Stimulated activated naive B cell treated with anti-CD40 and anti-IgM and Interleukin-4, amounts not matched to agents 10 μg/mL and 1 μg/mL and 100 μg/mL, for 72 hours (primary cell): ENCODE measurements at regions not wholly inside any gene's neighbourhood (a gene's known extent, or its start where the extent isn't known, plus 50 kb on each side); places are given as distances from the start of the nearest gene placed in this dataset.

ENCODE experiments used
- ATAC-seq, 2 donors: fragments of 150-1000 bp; cut with Tn5 transposase; replicated peaks; 2 replicates each; pipeline ENCODE4 v1.10.0; 2021; ENCODE audit warnings: moderate library complexity in 1 of 2
- DNase-seq: peaks from one replicate; pipeline ENCODE4 v3.0.0; 2021
- H3K27ac Mint-ChIP-seq: one replicate; pipeline ENCODE4 v1.8.0; 2022; ENCODE audit warnings: mild to moderate bottlenecking, mixed read lengths
- H3K27me3 Mint-ChIP-seq, 2 donors: one replicate each; pipeline ENCODE4 v1.8.0; 2022; ENCODE audit warnings: mixed read lengths in 2 of 2
- H3K36me3 Mint-ChIP-seq, 2 donors: one replicate each; pipeline ENCODE4 v1.8.0; 2022; ENCODE audit warnings: mixed read lengths in 2 of 2, mild to moderate bottlenecking in 1 of 2
- H3K4me1 Mint-ChIP-seq, 2 donors: one replicate each; pipeline ENCODE4 v1.8.0; 2022; ENCODE audit warnings: mixed read lengths in 2 of 2, mild to moderate bottlenecking in 1 of 2
- H3K4me3 Mint-ChIP-seq, 2 donors: one replicate each; pipeline ENCODE4 v1.8.0; 2022; ENCODE audit warnings: mild to moderate bottlenecking in 2 of 2, mixed read lengths in 2 of 2, moderate library complexity in 1 of 2
- H3K9me3 Mint-ChIP-seq, 2 donors: one replicate each; pipeline ENCODE4 v1.8.0; 2022; ENCODE audit warnings: mixed read lengths in 2 of 2, mild to moderate bottlenecking in 1 of 2

GRCh38 chr5:112112346-112112745 is 306.7 kb downstream of the EPB41L4A start:
- Mint-ChIP-seq H3K27ac (no peak overlapping the region), H3K4me3 (no peak overlapping the region)

GRCh38 chr5:112109331-112110007 is 309.6 kb downstream of the EPB41L4A start:
- ATAC-seq (no peak), DNase-seq (no peak)
- H3K4me3 Mint-ChIP-seq, result no peak overlapping the region
- no peaks in the 10 kb centered on the region for H3K9me3 Mint-ChIP-seq
- no peaks in the 10 kb centered on the region for H3K36me3 Mint-ChIP-seq
- H3K4me1 Mint-ChIP-seq, result no peaks in the 10 kb centered on the region
- H3K27ac Mint-ChIP-seq, result no peak overlapping the region
- no peaks in the 10 kb centered on the region for H3K27me3 Mint-ChIP-seq

More at GRCh38 chr5:112112346-112112745, 306.7 kb downstream of the EPB41L4A start:
- DNase-seq (no peak), ATAC-seq (no peak)
- Mint-ChIP-seq H3K4me1 (no peaks in the 10 kb centered on the region), H3K9me3 (no peaks in the 10 kb centered on the region), H3K36me3 (no peaks in the 10 kb centered on the region), H3K27me3 (no peaks in the 10 kb centered on the region)

GRCh38 chr5:112106878-112107277 is 312.2 kb downstream of the EPB41L4A start:
- Mint-ChIP-seq H3K36me3 (no peaks in the 10 kb centered on the region), H3K9me3 (no peaks in the 10 kb centered on the region), H3K27ac (no peak overlapping the region), H3K27me3 (no peaks in the 10 kb centered on the region), H3K4me1 (no peaks in the 10 kb centered on the region), H3K4me3 (no peak overlapping the region)
- no peak for ATAC-seq
- DNase-seq, result no peak

GRCh38 chr5:112097768-112098167 is 321.3 kb downstream of the EPB41L4A start:
- Mint-ChIP-seq H3K9me3 (peaks cover 0 to 7% of the 10 kb centered on the region in 2 donors), H3K27me3 (peaks cover 0 to 5% of the 10 kb centered on the region in 2 donors), H3K4me1 (no peaks in the 10 kb centered on the region), H3K27ac (no peak overlapping the region), H3K4me3 (no peak overlapping the region), H3K36me3 (no peaks in the 10 kb centered on the region)
- DNase-seq, result no peak
- no peak for ATAC-seq

- ATAC-seq (no peak), DNase-seq (no peak)
- Mint-ChIP-seq H3K27me3 (peaks cover 0 to 5% of the 10 kb centered on the region in 2 donors), H3K36me3 (no peaks in the 10 kb centered on the region), H3K27ac (no peak overlapping the region), H3K9me3 (peaks cover 0 to 2% of the 10 kb centered on the region in 2 donors), H3K4me1 (no peaks in the 10 kb centered on the region), H3K4me3 (no peak overlapping the region)
Measured at GRCh38 chr5:112087222-112087621, 330.2 kb upstream of the NREP start.

GRCh38 chr5:112086740-112087139 is 329.7 kb upstream of the NREP start:
- Mint-ChIP-seq H3K4me1 (no peaks in the 10 kb centered on the region), H3K36me3 (no peaks in the 10 kb centered on the region), H3K27me3 (peaks cover 0 to 5% of the 10 kb centered on the region in 2 donors), H3K9me3 (peaks cover 0 to 2% of the 10 kb centered on the region in 2 donors), H3K27ac (no peak overlapping the region), H3K4me3 (no peak overlapping the region)
- ATAC-seq, result no peak
- DNase-seq, result no peak

GRCh38 chr5:112084149-112084548 is 327.2 kb upstream of the NREP start:
- DNase-seq (no peak), ATAC-seq (no peak)
- Mint-ChIP-seq H3K4me3 (no peak overlapping the region), H3K9me3 (peaks cover 0 to 2% of the 10 kb centered on the region in 2 donors), H3K27ac (no peak overlapping the region), H3K27me3 (peaks cover 0 to 5% of the 10 kb centered on the region in 2 donors), H3K36me3 (no peaks in the 10 kb centered on the region), H3K4me1 (no peaks in the 10 kb centered on the region)

GRCh38 chr5:112083623-112084022 is 326.6 kb upstream of the NREP start:
- H3K4me1 Mint-ChIP-seq, result no peaks in the 10 kb centered on the region
- H3K4me3 Mint-ChIP-seq, result no peak overlapping the region

GRCh38 chr5:112077180-112077579 is 320.2 kb upstream of the NREP start:
- ATAC-seq, result peak; percentile 45 to 47

More at GRCh38 chr5:112083623-112084022, 326.6 kb upstream of the NREP start:
- DNase-seq, result no peak
- Mint-ChIP-seq H3K27ac (no peak overlapping the region), H3K9me3 (peaks cover 0 to 2% of the 10 kb centered on the region in 2 donors), H3K27me3 (peaks cover 0 to 5% of the 10 kb centered on the region in 2 donors), H3K36me3 (no peaks in the 10 kb centered on the region)
- no peak for ATAC-seq

GRCh38 chr5:112070022-112070421 is 313.0 kb upstream of the NREP start:
- ATAC-seq, result no peak
- H3K27me3 Mint-ChIP-seq, result peaks cover 0 to 7% of the 10 kb centered on the region in 2 donors

More at GRCh38 chr5:112077180-112077579, 320.2 kb upstream of the NREP start:
- Mint-ChIP-seq H3K36me3 (no peaks in the 10 kb centered on the region), H3K27me3 (no peaks in the 10 kb centered on the region), H3K27ac (no peak overlapping the region), H3K9me3 (peaks cover 0 to 3% of the 10 kb centered on the region in 2 donors), H3K4me3 (no peak overlapping the region), H3K4me1 (peaks cover 0 to 1% of the 10 kb centered on the region in 2 donors)
- DNase-seq, result no peak

GRCh38 chr5:112069329-112069728 is 312.3 kb upstream of the NREP start:
- no peak for DNase-seq
- peaks cover 0 to 7% of the 10 kb centered on the region in 2 donors for H3K27me3 Mint-ChIP-seq
- no peaks in the 10 kb centered on the region for H3K4me1 Mint-ChIP-seq
- H3K4me3 Mint-ChIP-seq, result no peak overlapping the region
- no peak overlapping the region for H3K27ac Mint-ChIP-seq
- H3K36me3 Mint-ChIP-seq, result no peaks in the 10 kb centered on the region
- no peak for ATAC-seq
- H3K9me3 Mint-ChIP-seq, result no peaks in the 10 kb centered on the region

More at GRCh38 chr5:112070022-112070421, 313.0 kb upstream of the NREP start:
- H3K9me3 Mint-ChIP-seq, result no peaks in the 10 kb centered on the region
- no peak for DNase-seq
- no peak overlapping the region for H3K4me3 Mint-ChIP-seq
- H3K4me1 Mint-ChIP-seq, result no peaks in the 10 kb centered on the region
- no peak overlapping the region for H3K27ac Mint-ChIP-seq
- no peaks in the 10 kb centered on the region for H3K36me3 Mint-ChIP-seq

- H3K4me3 Mint-ChIP-seq, result no peak overlapping the region
Measured at GRCh38 chr5:112068593-112068992, 311.6 kb upstream of the NREP start.

GRCh38 chr5:112065781-112066180 is 308.8 kb upstream of the NREP start:
- peaks cover 0 to 7% of the 10 kb centered on the region in 2 donors for H3K27me3 Mint-ChIP-seq
- DNase-seq (no peak), ATAC-seq (no peak)
- H3K4me1 Mint-ChIP-seq, result no peaks in the 10 kb centered on the region
- H3K9me3 Mint-ChIP-seq, result no peaks in the 10 kb centered on the region
- no peaks in the 10 kb centered on the region for H3K36me3 Mint-ChIP-seq
- H3K4me3 Mint-ChIP-seq, result no peak overlapping the region
- H3K27ac Mint-ChIP-seq, result no peak overlapping the region

More at GRCh38 chr5:112068593-112068992, 311.6 kb upstream of the NREP start:
- ATAC-seq, result no peak
- Mint-ChIP-seq H3K9me3 (no peaks in the 10 kb centered on the region), H3K27ac (no peak overlapping the region), H3K36me3 (no peaks in the 10 kb centered on the region), H3K4me1 (no peaks in the 10 kb centered on the region), H3K27me3 (peaks cover 0 to 7% of the 10 kb centered on the region in 2 donors)
- no peak for DNase-seq

- Mint-ChIP-seq H3K27ac (no peak overlapping the region), H3K36me3 (no peaks in the 10 kb centered on the region), H3K4me3 (no peak overlapping the region), H3K4me1 (no peaks in the 10 kb centered on the region), H3K9me3 (no peaks in the 10 kb centered on the region), H3K27me3 (peaks cover 0 to 7% of the 10 kb centered on the region in 2 donors)
- DNase-seq, result no peak
- ATAC-seq, result no peak
Measured at GRCh38 chr5:112064956-112065355, 308.0 kb upstream of the NREP start.

- Mint-ChIP-seq H3K27ac (no peak overlapping the region), H3K27me3 (peaks cover 0 to 7% of the 10 kb centered on the region in 2 donors)
Measured at GRCh38 chr5:112064271-112064701, 307.3 kb upstream of the NREP start.

More at GRCh38 chr5:112064271-112064701, 307.3 kb upstream of the NREP start:
- no peak overlapping the region for H3K4me3 Mint-ChIP-seq
- H3K9me3 Mint-ChIP-seq, result no peaks in the 10 kb centered on the region
- ATAC-seq (no peak), DNase-seq (no peak)
- H3K4me1 Mint-ChIP-seq, result no peaks in the 10 kb centered on the region
- no peaks in the 10 kb centered on the region for H3K36me3 Mint-ChIP-seq
